Caco-2 (cell line): ENCODE measurements at regions not wholly inside any gene's neighbourhood (a gene's known extent, or its start where the extent isn't known, plus 50 kb on each side); places are given as distances from the start of the nearest gene placed in this dataset.

ENCODE experiments used
- BruUV-seq: library from RNA; stranded (reverse); fragments of 400-500 nt; replicated peaks from 2 replicates; lab custom pipeline; 2021; lab: Mats Ljungman, UMichigan
- CTCF ChIA-PET: fragments of 300-600 bp; sonication (Branson Sonifier 250); formaldehyde crosslinking; loops from one replicate; lab custom pipeline; 2022; ENCODE audit warnings: antibody characterized with exemption; lab: Charles Lee
- POLR2A ChIA-PET: fragments of 300-600 bp; sonication (Branson Sonifier 250); formaldehyde crosslinking; loops from one replicate; lab custom pipeline; 2022; ENCODE audit warnings: antibody characterized with exemption; lab: Charles Lee
- DNase-seq, 2 experiments: peaks; one replicate each; pipeline versions ENCODE4 v3.0.0 to v3.0.0-alpha.2; 2020 to 2022
- H3K27me3 ChIP-seq: replicated peaks from 2 replicates; pipeline ENCODE4 v1.6.0; 2011; ENCODE audit warnings: low read length; ENCODE audit not compliant: control insufficient read depth, insufficient read depth
- H3K36me3 ChIP-seq: 2 replicates; pipeline ENCODE4 v1.5.1; 2011; ENCODE audit warnings: low read length; ENCODE audit not compliant: control insufficient read depth, insufficient read depth
- H3K4me1 ChIP-seq: fragments of 250-450 bp; sonication (Bioruptor Pico); 2 replicates; pipeline ENCODE4 v1.5.1; 2020; ENCODE audit warnings: mild to moderate bottlenecking
- H3K4me3 ChIP-seq: 2 replicates; pipeline ENCODE4 v1.5.1; 2011; ENCODE audit warnings: low read depth, mild to moderate bottlenecking, control low read depth, low read length
- H3K9me3 ChIP-seq: fragments of 250-450 bp; sonication (Bioruptor Pico); 2 replicates; pipeline ENCODE4 v1.5.1; 2020; ENCODE audit warnings: mild to moderate bottlenecking, moderate library complexity
- H3K27ac Mint-ChIP-seq: one replicate; pipeline ENCODE4 v1.8.0; 2022; ENCODE audit warnings: mixed read lengths; ENCODE audit not compliant: unreplicated experiment
- H3K27me3 Mint-ChIP-seq: one replicate; pipeline ENCODE4 v1.8.0; 2022; ENCODE audit warnings: mixed read lengths; ENCODE audit not compliant: insufficient read depth, unreplicated experiment
- H3K36me3 Mint-ChIP-seq: one replicate; pipeline ENCODE4 v1.8.0; 2022; ENCODE audit warnings: mild to moderate bottlenecking, mixed read lengths; ENCODE audit not compliant: insufficient read depth, unreplicated experiment
- H3K4me1 Mint-ChIP-seq: one replicate; pipeline ENCODE4 v1.8.0; 2022; ENCODE audit warnings: low read depth, mixed read lengths; ENCODE audit not compliant: unreplicated experiment
- H3K4me3 Mint-ChIP-seq: one replicate; pipeline ENCODE4 v1.8.0; 2022; ENCODE audit warnings: mild to moderate bottlenecking, moderate library complexity, mixed read lengths; ENCODE audit not compliant: unreplicated experiment
- H3K9me3 Mint-ChIP-seq: one replicate; pipeline ENCODE4 v1.8.0; 2022; ENCODE audit warnings: mixed read lengths; ENCODE audit not compliant: unreplicated experiment
- intact Hi-C: fragments of 100-400 bp; cut with micrococcal nuclease; formaldehyde crosslinking; loops from one replicate; pipeline ENCODE4 v1.10.0; 2022; ENCODE audit not compliant: unreplicated experiment
- TF ChIP-seq, protein P1 (sequence below), 2 experiments: fragments of 200-600 bp in 1 of 2; IDR thresholded peaks; 1 replicate in 1 of 2; 2 replicates in 1 of 2; pipeline versions ENCODE4 v1.5.1 to v1.8.0; 2011 to 2022; ENCODE audit warnings: antibody characterized with exemption in 1 of 2, control low read depth in 1 of 2, inconsistent platforms in 1 of 2, low read depth in 1 of 2, low read length in 1 of 2, mild to moderate bottlenecking in 1 of 2, moderate library complexity in 1 of 2; ENCODE audit not compliant: insufficient read depth in 1 of 2, severe bottlenecking in 1 of 2, unreplicated experiment in 1 of 2

GRCh38 chr5:133821311-133821741 lies 147.1 kb downstream of the C5orf15 start:
- Mint-ChIP-seq H3K4me3 (no peak overlapping the region), H3K36me3 (no peaks in the 10 kb centered on the region), H3K9me3 (no peaks in the 10 kb centered on the region), H3K4me1 (peaks cover 11% of the 10 kb centered on the region), H3K27ac (no peak overlapping the region), H3K27me3 (peaks cover 18% of the 10 kb centered on the region)
- DNase-seq: no peak
- Histone ChIP-seq H3K27me3 (no peaks in the 10 kb centered on the region; the same call in 1 of the 2 replicates), H3K4me3 (no peak overlapping the region), H3K4me1 (0 out of 2 replicates have a peak, but pooled peaks cover 6% of the 10 kb centered on the region), H3K36me3 (no peaks in the 10 kb centered on the region), H3K9me3 (no peaks in the 10 kb centered on the region)
- no TSS peak for BruUV-seq
- intact Hi-C loops: no loop called here
- TF ChIP-seq, protein P1, sequence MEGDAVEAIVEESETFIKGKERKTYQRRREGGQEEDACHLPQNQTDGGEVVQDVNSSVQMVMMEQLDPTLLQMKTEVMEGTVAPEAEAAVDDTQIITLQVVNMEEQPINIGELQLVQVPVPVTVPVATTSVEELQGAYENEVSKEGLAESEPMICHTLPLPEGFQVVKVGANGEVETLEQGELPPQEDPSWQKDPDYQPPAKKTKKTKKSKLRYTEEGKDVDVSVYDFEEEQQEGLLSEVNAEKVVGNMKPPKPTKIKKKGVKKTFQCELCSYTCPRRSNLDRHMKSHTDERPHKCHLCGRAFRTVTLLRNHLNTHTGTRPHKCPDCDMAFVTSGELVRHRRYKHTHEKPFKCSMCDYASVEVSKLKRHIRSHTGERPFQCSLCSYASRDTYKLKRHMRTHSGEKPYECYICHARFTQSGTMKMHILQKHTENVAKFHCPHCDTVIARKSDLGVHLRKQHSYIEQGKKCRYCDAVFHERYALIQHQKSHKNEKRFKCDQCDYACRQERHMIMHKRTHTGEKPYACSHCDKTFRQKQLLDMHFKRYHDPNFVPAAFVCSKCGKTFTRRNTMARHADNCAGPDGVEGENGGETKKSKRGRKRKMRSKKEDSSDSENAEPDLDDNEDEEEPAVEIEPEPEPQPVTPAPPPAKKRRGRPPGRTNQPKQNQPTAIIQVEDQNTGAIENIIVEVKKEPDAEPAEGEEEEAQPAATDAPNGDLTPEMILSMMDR (IDR thresholded peaks at IDR 0.05; ENCODE audit: insufficient read depth in 1 of 2, low read depth in 1 of 2, low read length in 1 of 2, severe bottlenecking in 1 of 2, unreplicated experiment in 1 of 2): no peak
- ChIA-PET POLR2A (no interaction called here), CTCF (interaction anchor here (0.6 kb wide), 1 partner anchor 1692 kb away, joined by 3 read pairs; no protein-coding TSS in a partner anchor)

DNA sequence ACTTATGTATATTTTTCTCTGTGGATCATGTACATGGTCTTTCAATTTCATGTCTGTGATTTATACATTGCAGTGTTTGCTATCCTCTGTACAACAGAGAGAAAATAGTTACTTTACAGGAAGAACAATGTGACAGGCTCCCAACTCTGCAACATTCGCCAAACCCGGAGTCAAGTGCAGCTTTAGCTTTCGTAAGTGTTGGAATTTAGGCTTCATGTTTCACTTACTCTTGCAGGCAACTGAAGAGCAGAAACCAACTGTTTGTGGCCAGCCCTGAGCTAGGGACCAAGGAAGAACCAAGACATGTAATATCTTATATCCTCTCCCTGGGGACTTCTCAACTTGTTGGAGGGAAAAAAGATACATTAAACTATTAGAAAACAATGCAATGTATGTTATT lies 147.9 kb downstream of the C5orf15 start:
- no peaks in the 10 kb centered on the region for H3K9me3 ChIP-seq
- Mint-ChIP-seq H3K4me1 (peaks cover 11% of the 10 kb centered on the region), H3K4me3 (no peak overlapping the region), H3K9me3 (no peaks in the 10 kb centered on the region), H3K27ac (no peak overlapping the region), H3K36me3 (no peaks in the 10 kb centered on the region), H3K27me3 (peaks cover 18% of the 10 kb centered on the region)
- H3K27me3 ChIP-seq: no peaks in the 10 kb centered on the region; the same call in 1 of the 2 replicates
- DNase-seq: no peak
- TF ChIP-seq, protein P1 (IDR thresholded peaks at IDR 0.05; ENCODE audit: insufficient read depth in 1 of 2, low read depth in 1 of 2, low read length in 1 of 2, severe bottlenecking in 1 of 2, unreplicated experiment in 1 of 2): no peak
- H3K4me1 ChIP-seq: 0 out of 2 replicates have a peak, but pooled peaks cover 6% of the 10 kb centered on the region
- BruUV-seq: no TSS peak
- POLR2A ChIA-PET: no interaction called here
- intact Hi-C loops: no loop called here
- no peak overlapping the region for H3K4me3 ChIP-seq
- no peaks in the 10 kb centered on the region for H3K36me3 ChIP-seq
- CTCF ChIA-PET: no interaction called here

DNA sequence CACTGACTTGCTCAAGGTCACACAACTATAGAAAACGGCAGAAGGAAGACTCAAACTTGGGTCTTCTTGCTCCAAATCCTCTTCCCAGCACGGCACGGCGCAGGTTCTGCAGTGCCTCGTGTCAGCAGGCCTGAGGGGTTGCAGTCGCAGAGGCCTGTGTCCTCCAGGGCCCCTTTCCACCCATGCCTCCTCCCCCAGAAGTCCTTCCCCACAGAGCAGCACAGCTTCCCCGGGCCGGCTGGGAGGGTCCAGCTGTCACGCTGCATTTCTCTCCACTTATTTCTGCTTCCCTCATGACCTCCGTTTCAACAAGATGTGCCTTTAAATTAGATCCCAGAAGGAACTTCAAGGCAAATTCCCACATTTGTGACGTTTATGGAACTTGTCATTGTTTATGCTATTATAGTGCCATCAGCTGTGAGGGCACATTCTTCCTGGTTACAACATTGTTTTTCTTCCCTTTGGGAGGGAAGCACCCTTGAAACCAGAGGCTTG lies 148.4 kb downstream of the C5orf15 start:
- no peak overlapping the region for H3K4me3 Mint-ChIP-seq
- no peaks in the 10 kb centered on the region for H3K9me3 Mint-ChIP-seq
- no peaks in the 10 kb centered on the region for H3K9me3 ChIP-seq
- DNase-seq: no peak
- H3K27me3 ChIP-seq: no peaks in the 10 kb centered on the region; the same call in 1 of the 2 replicates
- CTCF ChIA-PET: no interaction called here
- TF ChIP-seq, protein P1 (IDR thresholded peaks at IDR 0.05; ENCODE audit: insufficient read depth in 1 of 2, low read depth in 1 of 2, low read length in 1 of 2, severe bottlenecking in 1 of 2, unreplicated experiment in 1 of 2): no peak
- peaks cover 18% of the 10 kb centered on the region for H3K27me3 Mint-ChIP-seq
- no peak overlapping the region for H3K4me3 ChIP-seq
- no TSS peak for BruUV-seq
- POLR2A ChIA-PET: no interaction called here
- H3K27ac Mint-ChIP-seq: no peak overlapping the region
- 0 out of 2 replicates have a peak, but pooled peaks cover 6% of the 10 kb centered on the region for H3K4me1 ChIP-seq
- H3K36me3 ChIP-seq: no peaks in the 10 kb centered on the region
- intact Hi-C loops: no loop called here
- no peaks in the 10 kb centered on the region for H3K36me3 Mint-ChIP-seq
- peaks cover 11% of the 10 kb centered on the region for H3K4me1 Mint-ChIP-seq
